PC-3 (cell line): ENCODE measurements at regions not wholly inside any gene's neighbourhood (a gene's known extent, or its start where the extent isn't known, plus 50 kb on each side); places are given as distances from the start of the nearest gene placed in this dataset.

Experiments used
- ATAC-seq: fragments of 200-7000 bp; cut with Tn5 transposase; 2 replicates; pipeline ENCODE4 v1.9.1; 2020; ENCODE audit warnings: mild to moderate bottlenecking, moderate library complexity
- BruUV-seq: library from RNA; stranded (reverse); fragments of 400-500 nt; replicated peaks from 2 replicates; lab custom pipeline; 2021; lab: Mats Ljungman, UMichigan
- CTCF ChIA-PET: fragments of 300-600 bp; sonication (Branson Sonifier 250); formaldehyde crosslinking; loops from one replicate; lab custom pipeline; 2022; ENCODE audit warnings: antibody characterized with exemption; lab: Charles Lee
- POLR2A ChIA-PET: fragments of 300-600 bp; sonication (Branson Sonifier 250); formaldehyde crosslinking; loops from one replicate; lab custom pipeline; 2022; ENCODE audit warnings: antibody characterized with exemption; ENCODE audit not compliant: unreplicated experiment; lab: Charles Lee
- DNase-seq: peaks from one replicate; pipeline ENCODE4 v3.0.0-alpha.2; 2015
- H2AFZ ChIP-seq: fragments of 300-600 bp; sonication (generic); 2 replicates; pipeline ENCODE4 v1.6.0; 2016; ENCODE audit warnings: antibody characterized with exemption, low read length
- H3F3A ChIP-seq: fragments of 300-600 bp; sonication (generic); one replicate; pipeline ENCODE4 v1.6.0; 2017; ENCODE audit warnings: antibody characterized with exemption, low read length, control low read depth, mild to moderate bottlenecking; ENCODE audit not compliant: unreplicated experiment
- H3K27ac ChIP-seq: fragments of 300-600 bp; sonication (generic); 2 replicates; pipeline ENCODE4 v1.5.1; 2016; ENCODE audit warnings: mild to moderate bottlenecking, low read length
- H3K27me3 ChIP-seq: fragments of 300-600 bp; sonication (generic); 2 replicates; pipeline ENCODE4 v1.6.1; 2016; ENCODE audit warnings: low read length, mixed read lengths
- H3K36me3 ChIP-seq: fragments of 300-600 bp; sonication (generic); 2 replicates; pipeline ENCODE4 v1.6.1; 2016; ENCODE audit warnings: low read depth, mixed run types, low read length, mixed read lengths
- H3K4me1 ChIP-seq: fragments of 300-600 bp; sonication (generic); 2 replicates; pipeline ENCODE4 v1.5.1; 2016; ENCODE audit warnings: low read length; ENCODE audit not compliant: insufficient read depth
- H3K4me2 ChIP-seq: fragments of 300-600 bp; sonication (generic); 2 replicates; pipeline ENCODE4 v1.6.0; 2016; ENCODE audit warnings: low read length
- H3K4me3 ChIP-seq: fragments of 300-600 bp; sonication (generic); 2 replicates; pipeline ENCODE4 v1.5.1; 2016; ENCODE audit warnings: mild to moderate bottlenecking, low read length, mixed read lengths
- H3K79me2 ChIP-seq: fragments of 300-600 bp; sonication (generic); 2 replicates; pipeline ENCODE4 v1.6.1; 2017; ENCODE audit warnings: low read length, mixed read lengths
- H3K9ac ChIP-seq: fragments of 300-600 bp; sonication (generic); 2 replicates; pipeline ENCODE4 v1.6.0; 2016; ENCODE audit warnings: mild to moderate bottlenecking, low read length
- H3K9me2 ChIP-seq: fragments of 300-600 bp; sonication (generic); replicated peaks from 2 replicates; pipeline ENCODE4 v1.6.1; 2016; ENCODE audit warnings: mixed run types, low read length, mixed read lengths
- H3K9me3 ChIP-seq: fragments of 300-600 bp; sonication (generic); 2 replicates; pipeline ENCODE4 v1.6.1; 2016; ENCODE audit warnings: low read length, mixed read lengths
- H4K20me1 ChIP-seq: fragments of 300-600 bp; sonication (generic); 2 replicates; pipeline ENCODE4 v1.6.1; 2016; ENCODE audit warnings: low read length, mixed read lengths
- EZH2 ChIP-seq: fragments of 300-600 bp; sonication (generic); IDR thresholded peaks from one replicate; pipeline ENCODE4 v1.6.1; 2017; ENCODE audit warnings: antibody characterized with exemption, mild to moderate bottlenecking, low read length; ENCODE audit not compliant: unreplicated experiment
- EZH2phosphoT487 ChIP-seq: fragments of 300-600 bp; sonication (generic); IDR thresholded peaks from 2 replicates; pipeline ENCODE4 v1.6.1; 2018; ENCODE audit warnings: mild to moderate bottlenecking, antibody characterized with exemption, low read length, borderline replicate concordance
- intact Hi-C: fragments of 100-400 bp; cut with micrococcal nuclease; formaldehyde crosslinking; loops from 2 replicates; pipeline ENCODE4 v1.9.0; 2023
- TF ChIP-seq, protein P1 (sequence below): fragments of 300-600 bp; sonication (generic); conservative IDR thresholded peaks from 2 replicates; pipeline ENCODE4 v1.5.1; 2017; ENCODE audit warnings: antibody characterized with exemption, low read depth, mild to moderate bottlenecking, low read length

- POLR2A ChIA-PET: no interaction called here
Observed at GRCh38 chr15:93296759-93297500, 207.9 kb upstream of the RGMA start.

DNA sequence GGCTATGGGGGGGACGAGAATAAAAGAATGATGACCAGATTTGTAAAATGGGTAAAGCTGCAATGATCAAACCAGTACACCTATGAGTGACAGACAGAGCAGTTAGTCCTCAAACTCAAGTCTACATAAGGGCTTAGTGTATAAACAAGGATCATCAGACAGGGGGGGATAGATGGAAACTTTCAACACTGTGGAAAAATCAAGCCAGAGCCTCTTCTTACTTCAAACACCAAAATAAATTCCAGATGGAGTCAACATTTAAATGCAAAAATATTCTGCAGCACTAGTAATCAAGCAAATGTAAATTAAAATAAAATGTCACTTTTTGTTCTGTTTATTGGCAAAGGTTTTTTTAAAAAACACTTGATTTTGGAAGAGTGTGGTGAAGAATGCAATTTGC, 205.9 kb upstream of the RGMA start:
- H3K4me1 ChIP-seq: no peaks in the 10 kb centered on the region
- H2AFZ ChIP-seq: no peak overlapping the region
- POLR2A ChIA-PET: no interaction called here
- no peak overlapping the region for H3K9ac ChIP-seq
- H3K9me3 ChIP-seq: no peaks in the 10 kb centered on the region
- no peaks in the 10 kb centered on the region for H3K9me2 ChIP-seq
- ATAC-seq: no peak
- BruUV-seq: no TSS peak
- peaks cover 43% of the 10 kb centered on the region for H3K27me3 ChIP-seq
- CTCF ChIA-PET: no interaction called here
- DNase-seq: no peak
- TF ChIP-seq, protein P1, sequence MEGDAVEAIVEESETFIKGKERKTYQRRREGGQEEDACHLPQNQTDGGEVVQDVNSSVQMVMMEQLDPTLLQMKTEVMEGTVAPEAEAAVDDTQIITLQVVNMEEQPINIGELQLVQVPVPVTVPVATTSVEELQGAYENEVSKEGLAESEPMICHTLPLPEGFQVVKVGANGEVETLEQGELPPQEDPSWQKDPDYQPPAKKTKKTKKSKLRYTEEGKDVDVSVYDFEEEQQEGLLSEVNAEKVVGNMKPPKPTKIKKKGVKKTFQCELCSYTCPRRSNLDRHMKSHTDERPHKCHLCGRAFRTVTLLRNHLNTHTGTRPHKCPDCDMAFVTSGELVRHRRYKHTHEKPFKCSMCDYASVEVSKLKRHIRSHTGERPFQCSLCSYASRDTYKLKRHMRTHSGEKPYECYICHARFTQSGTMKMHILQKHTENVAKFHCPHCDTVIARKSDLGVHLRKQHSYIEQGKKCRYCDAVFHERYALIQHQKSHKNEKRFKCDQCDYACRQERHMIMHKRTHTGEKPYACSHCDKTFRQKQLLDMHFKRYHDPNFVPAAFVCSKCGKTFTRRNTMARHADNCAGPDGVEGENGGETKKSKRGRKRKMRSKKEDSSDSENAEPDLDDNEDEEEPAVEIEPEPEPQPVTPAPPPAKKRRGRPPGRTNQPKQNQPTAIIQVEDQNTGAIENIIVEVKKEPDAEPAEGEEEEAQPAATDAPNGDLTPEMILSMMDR: no peak
- TF ChIP-seq EZH2phosphoT487 (no peak), EZH2 (no peak)
- H3K79me2 ChIP-seq: no peaks in the 10 kb centered on the region
- H3K27ac ChIP-seq: no peak overlapping the region
- intact Hi-C loops: no loop called here
- H4K20me1 ChIP-seq: no peaks in the 10 kb centered on the region
- no peaks in the 10 kb centered on the region for H3F3A ChIP-seq
- no peak overlapping the region for H3K4me3 ChIP-seq
- H3K36me3 ChIP-seq: no peaks in the 10 kb centered on the region
- H3K4me2 ChIP-seq: no peak overlapping the region

More at GRCh38 chr15:93296759-93297500, 207.9 kb upstream of the RGMA start:
- Histone ChIP-seq H3K9ac (no peak overlapping the region), H3K4me2 (no peak overlapping the region), H4K20me1 (no peaks in the 10 kb centered on the region), H3K9me3 (no peaks in the 10 kb centered on the region), H2AFZ (no peak overlapping the region), H3K4me3 (no peak overlapping the region), H3K79me2 (no peaks in the 10 kb centered on the region), H3K36me3 (no peaks in the 10 kb centered on the region), H3K4me1 (no peaks in the 10 kb centered on the region), H3K9me2 (no peaks in the 10 kb centered on the region), H3F3A (no peaks in the 10 kb centered on the region), H3K27me3 (peaks cover 41% of the 10 kb centered on the region), H3K27ac (no peak overlapping the region)
- intact Hi-C loops: no loop called here
- ATAC-seq (no peak), DNase-seq (no peak)
- TF ChIP-seq, protein P1: no peak
- TF ChIP-seq EZH2phosphoT487 (no peak), EZH2 (no peak)
- CTCF ChIA-PET: no interaction called here
- no TSS peak for BruUV-seq

GRCh38 chr15:93294066-93294465, 205.1 kb upstream of the RGMA start:
- no peaks in the 10 kb centered on the region for H3K9me3 ChIP-seq
- DNase-seq (no peak), ATAC-seq (no peak)
- no peaks in the 10 kb centered on the region for H3K36me3 ChIP-seq
- no peak for TF ChIP-seq EZH2phosphoT487
- TF ChIP-seq, protein P1: no peak
- TF ChIP-seq EZH2: no peak
- intact Hi-C loops: no loop called here
- H3K9ac ChIP-seq: no peak overlapping the region
- no peaks in the 10 kb centered on the region for H3K4me1 ChIP-seq
- no peaks in the 10 kb centered on the region for H3K9me2 ChIP-seq
- ChIA-PET POLR2A (no interaction called here), CTCF (no interaction called here)
- no peak overlapping the region for H2AFZ ChIP-seq
- H3K27me3 ChIP-seq: peaks cover 42% of the 10 kb centered on the region
- H3K79me2 ChIP-seq: no peaks in the 10 kb centered on the region
- no TSS peak for BruUV-seq
- no peak overlapping the region for H3K4me3 ChIP-seq
- H3K27ac ChIP-seq: no peak overlapping the region
- H3F3A ChIP-seq: no peaks in the 10 kb centered on the region
- H4K20me1 ChIP-seq: no peaks in the 10 kb centered on the region
- no peak overlapping the region for H3K4me2 ChIP-seq
